GM19463 (cell line): ENCODE measurements at regions not wholly inside any gene's neighbourhood (a gene's known extent, or its start where the extent isn't known, plus 50 kb on each side); places are given as distances from the start of the nearest gene placed in this dataset.

Experiments used
- ATAC-seq: cut with Tn5 transposase; IDR thresholded peaks from one replicate; pipeline ENCODE4 v1.9.1; 2021; ENCODE audit warnings: mild to moderate bottlenecking, moderate library complexity; ENCODE audit not compliant: unreplicated experiment

- no peak for ATAC-seq
These were observed 430.0 kb upstream of the TNP1 start for GRCh38 chr2:217289907-217290280.

- ATAC-seq: no peak
These were observed 429.5 kb upstream of the TNP1 start for GRCh38 chr2:217289177-217289906.

- ATAC-seq: no peak
These were observed 428.7 kb upstream of the TNP1 start for GRCh38 chr2:217288472-217289063.

- ATAC-seq: no peak
These were observed 427.0 kb upstream of the TNP1 start for GRCh38 chr2:217286833-217287232.

GRCh38 chr2:217285926-217286325, 426.1 kb upstream of the TNP1 start:
- ATAC-seq: no peak

GRCh38 chr2:217283460-217283859, 423.6 kb upstream of the TNP1 start:
- ATAC-seq: no peak

GRCh38 chr2:217282531-217282930, 422.7 kb upstream of the TNP1 start:
- no peak for ATAC-seq

GRCh38 chr2:217279556-217279955, 419.7 kb upstream of the TNP1 start:
- ATAC-seq: no peak

- ATAC-seq: no peak
These were observed 419.3 kb upstream of the TNP1 start for GRCh38 chr2:217279140-217279539.

GRCh38 chr2:217277646-217278398, 418.0 kb upstream of the TNP1 start:
- ATAC-seq: no peak

- no peak for ATAC-seq
These were observed 416.6 kb upstream of the TNP1 start for GRCh38 chr2:217276433-217276832.

- ATAC-seq: no peak
These were observed 415.2 kb upstream of the TNP1 start for GRCh38 chr2:217275091-217275490.

GRCh38 chr2:217274578-217274977, 414.7 kb upstream of the TNP1 start:
- ATAC-seq: no peak

GRCh38 chr2:217273851-217274250, 414.0 kb upstream of the TNP1 start:
- no peak for ATAC-seq

- no peak for ATAC-seq
These were observed 413.3 kb upstream of the TNP1 start for GRCh38 chr2:217273162-217273561.

- ATAC-seq: no peak
These were observed 411.9 kb upstream of the TNP1 start for GRCh38 chr2:217271813-217272212.

- no peak for ATAC-seq
These were observed 410.7 kb upstream of the TNP1 start for GRCh38 chr2:217270485-217271121.

- ATAC-seq: no peak
These were observed 410.0 kb upstream of the TNP1 start for GRCh38 chr2:217269701-217270484.

GRCh38 chr2:217268978-217269377, 409.1 kb upstream of the TNP1 start:
- ATAC-seq: no peak

- ATAC-seq: no peak
These were observed 407.9 kb upstream of the TNP1 start for GRCh38 chr2:217267758-217268157.

GRCh38 chr2:217263756-217264155, 403.9 kb upstream of the TNP1 start:
- ATAC-seq: no peak
